ENCODE measurements at regions not wholly inside any gene's neighbourhood (a gene's known extent, or its start where the extent isn't known, plus 50 kb on each side); places are given as distances from the start of the nearest gene placed in this dataset.

- no peaks in the 10 kb centered on the region for H3K9me3 ChIP-seq (ENCODE audit: control insufficient read depth in 2 of 2, insufficient read depth in 1 of 2, low read length in 1 of 2)
- peaks cover 0 to 5% of the 10 kb centered on the region in 2 donors for H3K27me3 ChIP-seq (ENCODE audit: control insufficient read depth in 2 of 2, insufficient read depth in 1 of 2, low read length in 1 of 2)
- H3K4me3 ChIP-seq (ENCODE audit: low read length in 2 of 2): no peak overlapping the region
- no peak for DNase-seq (ENCODE audit: low read depth in 6 of 9, low spot score in 9 of 9)
- no peak overlapping the region for H3K27ac ChIP-seq (ENCODE audit: low read depth in 1 of 2, low read length in 1 of 2)
- H3K4me1 ChIP-seq (ENCODE audit: control insufficient read depth in 2 of 2, insufficient read depth in 2 of 2, low read length in 2 of 2): no peaks in the 10 kb centered on the region
- WGBS: 92% methylated on average over 8 of the region's 8 CpGs
- H3K36me3 ChIP-seq (ENCODE audit: control insufficient read depth in 2 of 2, insufficient read depth in 2 of 2, low read length in 1 of 2): no peaks in the 10 kb centered on the region
Measured at GRCh38 chr20:4555188-4555890, 130.9 kb upstream of the PRNP start.

GRCh38 chr20:4554346-4554745, 131.9 kb upstream of the PRNP start:
- H3K27me3 ChIP-seq (ENCODE audit: control insufficient read depth in 2 of 2, insufficient read depth in 1 of 2, low read length in 1 of 2): peaks cover 0 to 5% of the 10 kb centered on the region in 2 donors
- no peak for DNase-seq (ENCODE audit: low read depth in 6 of 9, low spot score in 9 of 9)
- H3K9me3 ChIP-seq (ENCODE audit: control insufficient read depth in 2 of 2, insufficient read depth in 1 of 2, low read length in 1 of 2): no peaks in the 10 kb centered on the region
- no peaks in the 10 kb centered on the region for H3K36me3 ChIP-seq (ENCODE audit: control insufficient read depth in 2 of 2, insufficient read depth in 2 of 2, low read length in 1 of 2)
- WGBS: 93% methylated on average over 6 of the region's 6 CpGs
- H3K27ac ChIP-seq (ENCODE audit: low read depth in 1 of 2, low read length in 1 of 2): no peak overlapping the region
- H3K4me1 ChIP-seq (ENCODE audit: control insufficient read depth in 2 of 2, insufficient read depth in 2 of 2, low read length in 2 of 2): no peaks in the 10 kb centered on the region
- H3K4me3 ChIP-seq (ENCODE audit: low read length in 2 of 2): no peak overlapping the region

- no peaks in the 10 kb centered on the region for H3K4me1 ChIP-seq (ENCODE audit: control insufficient read depth in 2 of 2, insufficient read depth in 2 of 2, low read length in 2 of 2)
- H3K27ac ChIP-seq (ENCODE audit: low read depth in 1 of 2, low read length in 1 of 2): no peak overlapping the region
- no peaks in the 10 kb centered on the region for H3K36me3 ChIP-seq (ENCODE audit: control insufficient read depth in 2 of 2, insufficient read depth in 2 of 2, low read length in 1 of 2)
- peaks cover 0 to 5% of the 10 kb centered on the region in 2 donors for H3K27me3 ChIP-seq (ENCODE audit: control insufficient read depth in 2 of 2, insufficient read depth in 1 of 2, low read length in 1 of 2)
- no peaks in the 10 kb centered on the region for H3K9me3 ChIP-seq (ENCODE audit: control insufficient read depth in 2 of 2, insufficient read depth in 1 of 2, low read length in 1 of 2)
- no peak for DNase-seq (ENCODE audit: low read depth in 6 of 9, low spot score in 9 of 9)
- H3K4me3 ChIP-seq (ENCODE audit: low read length in 2 of 2): no peak overlapping the region
- WGBS: 95% methylated on average over 1 of the region's 1 CpG
Measured at GRCh38 chr20:4552075-4552640, 134.1 kb upstream of the PRNP start.

- DNase-seq (ENCODE audit: low read depth in 6 of 9, low spot score in 9 of 9): no peak
- no peaks in the 10 kb centered on the region for H3K4me1 ChIP-seq (ENCODE audit: control insufficient read depth in 2 of 2, insufficient read depth in 2 of 2, low read length in 2 of 2)
- no peaks in the 10 kb centered on the region for H3K36me3 ChIP-seq (ENCODE audit: control insufficient read depth in 2 of 2, insufficient read depth in 2 of 2, low read length in 1 of 2)
- peaks cover 0 to 5% of the 10 kb centered on the region in 2 donors for H3K27me3 ChIP-seq (ENCODE audit: control insufficient read depth in 2 of 2, insufficient read depth in 1 of 2, low read length in 1 of 2)
- no peak overlapping the region for H3K4me3 ChIP-seq (ENCODE audit: low read length in 2 of 2)
- H3K27ac ChIP-seq (ENCODE audit: low read depth in 1 of 2, low read length in 1 of 2): no peak overlapping the region
- no peaks in the 10 kb centered on the region for H3K9me3 ChIP-seq (ENCODE audit: control insufficient read depth in 2 of 2, insufficient read depth in 1 of 2, low read length in 1 of 2)
- WGBS: 93% methylated on average over 1 of the region's 1 CpG
Measured at GRCh38 chr20:4550740-4551139, 135.5 kb upstream of the PRNP start.

- no peak overlapping the region for H3K27ac ChIP-seq (ENCODE audit: low read depth in 1 of 2, low read length in 1 of 2)
- peaks cover 0 to 5% of the 10 kb centered on the region in 2 donors for H3K27me3 ChIP-seq (ENCODE audit: control insufficient read depth in 2 of 2, insufficient read depth in 1 of 2, low read length in 1 of 2)
- H3K9me3 ChIP-seq (ENCODE audit: control insufficient read depth in 2 of 2, insufficient read depth in 1 of 2, low read length in 1 of 2): no peaks in the 10 kb centered on the region
- H3K36me3 ChIP-seq (ENCODE audit: control insufficient read depth in 2 of 2, insufficient read depth in 2 of 2, low read length in 1 of 2): no peaks in the 10 kb centered on the region
- H3K4me3 ChIP-seq (ENCODE audit: low read length in 2 of 2): no peak overlapping the region
- H3K4me1 ChIP-seq (ENCODE audit: control insufficient read depth in 2 of 2, insufficient read depth in 2 of 2, low read length in 2 of 2): no peaks in the 10 kb centered on the region
- DNase-seq (ENCODE audit: low read depth in 6 of 9, low spot score in 9 of 9): no peak
- WGBS: 88% methylated on average over 4 of the region's 4 CpGs
Measured at GRCh38 chr20:4549711-4550259, 136.5 kb upstream of the PRNP start.

GRCh38 chr20:4548552-4548951, 137.7 kb upstream of the PRNP start:
- 92% methylated on average over 2 of the region's 2 CpGs for WGBS
- H3K9me3 ChIP-seq (ENCODE audit: control insufficient read depth in 2 of 2, insufficient read depth in 1 of 2, low read length in 1 of 2): no peaks in the 10 kb centered on the region
- no peaks in the 10 kb centered on the region for H3K36me3 ChIP-seq (ENCODE audit: control insufficient read depth in 2 of 2, insufficient read depth in 2 of 2, low read length in 1 of 2)
- H3K4me1 ChIP-seq (ENCODE audit: control insufficient read depth in 2 of 2, insufficient read depth in 2 of 2, low read length in 2 of 2): no peaks in the 10 kb centered on the region
- H3K27me3 ChIP-seq (ENCODE audit: control insufficient read depth in 2 of 2, insufficient read depth in 1 of 2, low read length in 1 of 2): peaks cover 0 to 2% of the 10 kb centered on the region in 2 donors
- H3K4me3 ChIP-seq (ENCODE audit: low read length in 2 of 2): no peak overlapping the region
- no peak overlapping the region for H3K27ac ChIP-seq (ENCODE audit: low read depth in 1 of 2, low read length in 1 of 2)
- DNase-seq (ENCODE audit: low read depth in 6 of 9, low spot score in 9 of 9): no peak

- Histone ChIP-seq H3K4me3 (ENCODE audit: low read length in 2 of 2) (no peak overlapping the region), H3K36me3 (ENCODE audit: control insufficient read depth in 2 of 2, insufficient read depth in 2 of 2, low read length in 1 of 2) (no peaks in the 10 kb centered on the region), H3K4me1 (ENCODE audit: control insufficient read depth in 2 of 2, insufficient read depth in 2 of 2, low read length in 2 of 2) (no peaks in the 10 kb centered on the region), H3K27ac (ENCODE audit: low read depth in 1 of 2, low read length in 1 of 2) (no peak overlapping the region), H3K27me3 (ENCODE audit: control insufficient read depth in 2 of 2, insufficient read depth in 1 of 2, low read length in 1 of 2) (peaks cover 0 to 2% of the 10 kb centered on the region in 2 donors), H3K9me3 (ENCODE audit: control insufficient read depth in 2 of 2, insufficient read depth in 1 of 2, low read length in 1 of 2) (no peaks in the 10 kb centered on the region)
- 97% methylated on average over 2 of the region's 2 CpGs for WGBS
- DNase-seq (ENCODE audit: low read depth in 6 of 9, low spot score in 9 of 9): no peak
Measured at GRCh38 chr20:4546786-4547185, 139.5 kb upstream of the PRNP start.

- WGBS: 92% methylated on average over 1 of the region's 1 CpG
- H3K27me3 ChIP-seq (ENCODE audit: control insufficient read depth in 2 of 2, insufficient read depth in 1 of 2, low read length in 1 of 2): peaks cover 0 to 2% of the 10 kb centered on the region in 2 donors
- H3K4me3 ChIP-seq (ENCODE audit: low read length in 2 of 2): no peak overlapping the region
- no peaks in the 10 kb centered on the region for H3K4me1 ChIP-seq (ENCODE audit: control insufficient read depth in 2 of 2, insufficient read depth in 2 of 2, low read length in 2 of 2)
- no peak overlapping the region for H3K27ac ChIP-seq (ENCODE audit: low read depth in 1 of 2, low read length in 1 of 2)
- no peaks in the 10 kb centered on the region for H3K9me3 ChIP-seq (ENCODE audit: control insufficient read depth in 2 of 2, insufficient read depth in 1 of 2, low read length in 1 of 2)
- H3K36me3 ChIP-seq (ENCODE audit: control insufficient read depth in 2 of 2, insufficient read depth in 2 of 2, low read length in 1 of 2): no peaks in the 10 kb centered on the region
- no peak for DNase-seq (ENCODE audit: low read depth in 6 of 9, low spot score in 9 of 9)
Measured at GRCh38 chr20:4546342-4546741, 139.9 kb upstream of the PRNP start.

GRCh38 chr20:4545526-4545925, 140.7 kb upstream of the PRNP start:
- 96% methylated on average over 2 of the region's 2 CpGs for WGBS
- Histone ChIP-seq H3K36me3 (ENCODE audit: control insufficient read depth in 2 of 2, insufficient read depth in 2 of 2, low read length in 1 of 2) (no peaks in the 10 kb centered on the region), H3K9me3 (ENCODE audit: control insufficient read depth in 2 of 2, insufficient read depth in 1 of 2, low read length in 1 of 2) (no peaks in the 10 kb centered on the region), H3K4me3 (ENCODE audit: low read length in 2 of 2) (no peak overlapping the region), H3K4me1 (ENCODE audit: control insufficient read depth in 2 of 2, insufficient read depth in 2 of 2, low read length in 2 of 2) (no peaks in the 10 kb centered on the region), H3K27me3 (ENCODE audit: control insufficient read depth in 2 of 2, insufficient read depth in 1 of 2, low read length in 1 of 2) (peaks cover 0 to 1% of the 10 kb centered on the region in 2 donors), H3K27ac (ENCODE audit: low read depth in 1 of 2, low read length in 1 of 2) (no peak overlapping the region)
- no peak for DNase-seq (ENCODE audit: low read depth in 6 of 9, low spot score in 9 of 9)
